H4 (cell line): ENCODE measurements at regions not wholly inside any gene's neighbourhood (a gene's known extent, or its start where the extent isn't known, plus 50 kb on each side); places are given as distances from the start of the nearest gene placed in this dataset.

Experiments
- DNase-seq: peaks from one replicate; pipeline ENCODE4 v3.0.0-alpha.2; 2015; ENCODE audit warnings: low spot score

DNA sequence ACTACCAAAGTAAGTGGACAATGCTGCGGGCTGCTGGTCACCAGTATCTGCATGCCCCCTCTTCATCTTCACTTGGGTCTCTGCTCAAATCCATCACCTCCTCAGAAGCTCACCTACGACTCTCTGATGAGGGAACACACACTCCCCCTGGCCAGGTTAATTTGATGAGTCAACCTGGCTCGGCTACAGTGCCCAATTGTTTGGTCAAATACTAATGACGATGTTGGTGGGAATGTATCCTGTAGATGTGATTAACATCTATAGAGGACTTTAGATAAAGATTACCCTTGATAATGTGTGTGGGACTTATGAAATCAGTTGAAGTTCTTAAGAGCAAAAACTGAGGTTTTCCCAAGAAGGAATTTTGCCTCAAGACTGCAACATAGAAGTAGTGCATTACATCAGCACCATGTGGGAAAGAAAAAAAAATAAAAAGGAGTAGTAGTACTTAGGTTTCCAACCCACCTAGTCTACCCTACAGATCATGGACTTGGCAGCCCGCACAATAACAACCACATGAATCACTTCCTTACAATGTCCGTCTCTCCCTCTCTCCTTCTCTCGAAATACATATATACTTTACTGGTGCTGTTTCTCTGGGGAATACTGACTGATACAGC, 467.3 kb downstream of the DNAH5 start:
- peak; percentile 91 for DNase-seq

DNA sequence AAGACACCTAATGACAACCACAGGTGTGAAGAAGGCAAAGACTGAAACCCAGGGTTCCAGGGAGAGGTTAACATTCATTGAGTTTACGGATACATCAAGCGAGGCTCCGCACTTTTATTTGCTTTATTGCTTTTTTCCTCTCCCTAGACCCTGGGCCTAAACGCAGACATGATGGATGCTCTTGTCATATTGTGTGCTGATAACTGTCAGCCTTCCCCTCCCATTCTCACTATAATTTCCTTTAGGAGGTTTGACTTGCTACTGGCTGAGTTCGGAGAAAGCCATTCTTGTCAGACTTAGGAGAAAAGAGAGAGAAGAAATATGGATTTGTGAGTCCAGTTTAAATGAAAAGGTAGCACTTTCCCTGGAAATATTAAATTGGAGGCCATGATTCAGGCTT, 471.6 kb downstream of the DNAH5 start:
- no peak for DNase-seq

DNA sequence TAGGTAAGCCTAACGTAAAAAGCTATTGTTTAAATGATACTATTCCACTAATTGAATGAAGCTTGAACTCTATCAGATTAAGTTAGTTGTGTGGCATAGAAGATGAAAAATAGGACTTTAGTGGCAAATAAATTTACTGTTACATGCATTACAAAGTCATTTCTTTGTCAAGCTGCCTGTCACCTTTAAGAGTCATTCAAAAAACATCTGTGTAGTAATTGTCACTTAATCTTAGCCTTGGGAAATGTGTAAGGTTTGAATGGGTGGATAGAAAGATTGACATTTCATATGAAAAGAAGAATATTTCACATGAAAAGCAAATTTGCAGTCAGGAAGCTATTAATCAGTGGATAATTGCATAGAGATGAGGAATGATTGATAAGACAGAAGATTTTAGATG, 473.5 kb downstream of the DNAH5 start:
- DNase-seq: no peak

DNA sequence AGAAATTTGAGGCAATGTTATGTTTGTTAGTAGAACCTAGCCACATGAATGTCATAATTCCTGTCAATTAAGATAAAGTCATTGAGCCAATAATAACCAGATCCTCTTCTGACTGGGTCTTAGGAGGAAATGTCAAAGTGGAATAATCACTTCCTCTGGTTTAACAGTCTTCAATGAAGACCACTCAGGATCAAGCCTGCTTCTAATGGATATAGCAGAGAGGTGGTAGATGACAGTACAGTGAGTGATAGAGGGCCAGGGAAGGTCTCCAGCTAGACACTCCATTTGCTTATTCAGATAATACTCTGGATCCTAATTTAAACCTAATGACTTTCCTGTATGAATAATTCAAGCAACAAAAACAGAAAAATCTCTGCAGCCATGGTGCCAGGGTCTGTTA, 474.2 kb downstream of the DNAH5 start:
- no peak for DNase-seq

DNA sequence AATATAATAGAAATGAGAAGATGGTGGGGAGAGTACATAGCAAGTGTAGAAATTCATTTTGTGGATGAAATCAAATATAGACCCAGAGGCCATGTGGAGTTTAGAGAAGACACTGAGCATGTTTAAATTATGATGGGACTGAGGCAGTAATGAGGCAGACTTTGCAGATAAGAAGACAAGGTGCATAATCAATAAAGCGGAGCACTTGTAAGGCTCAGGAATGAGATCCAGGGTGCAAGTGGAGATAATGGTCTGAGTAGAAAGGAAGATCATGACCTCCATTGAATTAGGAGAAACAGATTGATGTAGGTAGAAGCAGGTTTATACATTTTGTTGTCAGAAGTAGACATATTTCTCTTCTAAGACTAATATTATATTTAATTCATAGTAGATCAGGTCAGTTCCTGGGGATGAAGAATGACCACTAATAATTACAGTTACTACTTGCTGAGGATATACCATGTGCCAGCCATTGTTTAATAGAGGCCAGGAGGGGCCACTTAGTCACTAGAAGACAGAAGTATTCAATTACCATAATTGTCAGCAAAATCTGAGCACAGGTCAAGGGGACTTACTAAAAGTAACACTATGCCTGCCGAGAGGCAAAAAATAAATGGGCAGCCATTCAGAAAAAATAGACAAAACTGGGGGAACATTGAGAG, 479.8 kb downstream of the DNAH5 start:
- DNase-seq: no peak

DNA sequence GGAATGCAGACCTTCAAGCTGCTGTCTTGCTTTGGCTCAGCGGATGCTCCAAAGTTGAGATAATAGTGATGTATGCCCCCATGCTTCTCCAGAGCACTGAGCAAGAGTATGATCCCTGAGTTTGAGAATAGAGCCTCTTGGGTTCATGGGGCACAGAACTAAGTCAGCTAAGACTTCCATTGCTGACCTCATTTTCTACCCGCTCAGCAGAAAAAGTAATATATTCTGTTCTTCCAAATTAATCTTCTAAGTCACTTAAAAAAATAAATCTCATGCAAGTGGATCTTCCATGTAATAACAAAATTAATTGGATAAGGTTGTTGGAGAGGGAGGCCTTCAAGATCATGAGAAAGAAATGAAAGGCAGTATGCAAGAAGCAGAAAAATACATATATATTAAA, 483.9 kb downstream of the DNAH5 start:
- DNase-seq: no peak

DNA sequence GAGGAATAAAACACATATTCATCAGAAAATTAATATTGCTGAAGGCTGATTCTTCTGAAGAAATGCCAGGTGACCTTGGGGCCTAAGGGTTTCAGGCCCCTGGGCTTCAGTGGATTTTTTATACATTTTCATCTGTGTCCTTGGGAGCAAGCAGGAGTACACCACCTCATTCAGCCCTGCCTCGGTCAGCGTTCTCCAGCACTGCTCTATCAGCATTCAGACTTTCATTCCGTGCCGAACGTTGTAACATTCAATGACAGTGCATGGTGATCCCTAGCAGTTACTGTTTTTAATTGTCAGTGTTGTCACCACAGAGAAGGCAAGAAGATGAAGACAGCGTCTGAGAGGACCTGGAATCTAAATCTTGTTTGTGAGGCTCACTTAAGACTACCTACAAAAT, 490.4 kb downstream of the DNAH5 start:
- DNase-seq: no peak

DNA sequence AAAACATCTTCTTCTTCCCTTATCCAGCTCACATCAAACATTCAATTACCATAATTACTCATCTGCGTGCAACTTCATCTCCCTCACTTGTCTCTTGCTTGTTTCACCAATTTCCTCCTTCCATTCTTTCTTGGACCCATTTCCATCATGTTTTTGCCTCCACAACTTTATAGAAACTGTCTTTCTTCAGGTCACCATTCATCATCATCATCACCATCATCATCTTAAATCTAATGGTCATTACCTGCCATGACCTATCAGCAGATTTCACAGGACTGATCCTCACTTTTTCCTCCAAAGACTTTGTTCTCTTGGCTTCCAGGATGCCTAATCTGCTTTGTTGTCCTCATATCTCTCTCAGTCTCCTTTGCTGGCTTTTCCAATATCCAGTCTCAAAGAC, 495.6 kb downstream of the DNAH5 start:
- DNase-seq: no peak

DNA sequence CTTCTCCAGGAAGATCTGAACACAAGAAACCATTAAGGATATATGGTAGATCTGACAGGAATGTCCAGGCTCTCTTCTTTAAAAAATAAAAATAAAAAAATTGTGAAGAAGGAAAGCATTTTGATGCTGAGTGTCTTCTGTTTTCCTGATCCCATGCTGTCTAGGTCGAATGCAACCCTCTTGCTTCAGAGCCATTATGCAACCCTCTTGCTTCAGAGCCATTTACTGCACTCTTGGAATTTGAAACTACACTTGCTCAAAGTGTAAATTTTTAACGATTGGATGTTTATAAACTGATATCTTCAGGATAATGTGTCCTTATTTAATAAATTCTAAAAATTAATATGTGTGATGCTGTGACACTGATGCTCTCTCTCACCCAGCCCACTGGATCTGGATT, 505.1 kb downstream of the DNAH5 start:
- DNase-seq: no peak

DNA sequence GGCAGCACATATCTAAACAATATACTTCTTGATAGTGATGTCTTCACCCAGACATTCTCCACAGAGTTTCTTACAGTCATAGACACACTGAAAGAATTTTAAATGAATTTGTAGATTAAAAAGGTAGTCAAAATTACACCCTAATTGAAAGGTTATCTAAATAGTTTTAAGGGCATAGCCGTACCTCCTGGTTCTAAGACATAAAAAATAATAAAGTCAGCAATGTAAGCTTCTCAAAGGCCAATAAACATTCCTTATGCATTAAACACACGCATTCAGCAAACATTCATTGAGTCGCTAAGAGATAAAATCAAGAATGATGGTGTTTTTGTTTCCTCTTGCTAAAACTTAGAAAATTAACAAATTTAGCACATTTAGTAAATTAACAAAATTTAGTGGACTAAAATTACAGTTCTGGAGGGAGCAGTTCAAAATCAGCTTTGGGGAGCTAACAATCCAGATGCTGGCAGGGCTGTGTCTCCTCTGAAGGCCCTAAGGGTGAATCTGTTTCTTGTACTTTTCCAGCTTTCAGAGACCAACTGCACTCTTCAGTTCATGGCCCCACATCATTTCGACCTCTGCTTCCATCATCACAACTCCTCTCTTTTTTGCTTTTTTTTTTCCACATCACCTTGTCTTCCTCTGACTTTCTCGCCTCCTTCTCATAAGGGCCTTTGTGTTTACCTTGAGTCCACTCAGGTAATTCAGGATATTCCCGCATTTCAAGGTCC, 516.5 kb downstream of the DNAH5 start:
- no peak for DNase-seq

DNA sequence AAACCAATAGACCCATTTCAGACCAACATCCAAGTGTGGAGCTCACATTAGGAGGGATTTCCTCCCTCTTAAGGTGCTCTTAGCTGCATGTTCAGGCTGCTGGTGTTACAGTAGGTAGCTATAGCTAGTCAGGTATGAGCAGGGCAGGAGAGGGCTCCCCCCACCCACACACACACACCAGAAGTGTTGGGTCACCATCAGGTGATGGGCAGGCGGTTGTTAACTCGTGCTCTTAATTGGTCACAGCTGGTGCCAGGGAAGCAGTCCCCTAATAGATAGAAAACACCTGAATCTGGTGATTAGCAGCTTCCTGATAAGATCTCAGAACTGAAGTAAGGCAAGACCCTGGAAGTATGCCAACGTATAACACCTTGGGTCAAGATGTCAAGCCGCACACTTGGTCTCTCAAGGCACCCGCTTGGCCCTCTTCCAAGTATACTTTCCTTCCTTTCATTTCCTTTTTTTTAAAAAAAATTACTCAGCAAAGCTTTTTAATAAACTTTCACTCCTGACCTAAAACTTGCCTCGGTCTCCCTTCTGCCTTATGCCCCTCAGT, 532.4 kb downstream of the DNAH5 start:
- no peak for DNase-seq

DNA sequence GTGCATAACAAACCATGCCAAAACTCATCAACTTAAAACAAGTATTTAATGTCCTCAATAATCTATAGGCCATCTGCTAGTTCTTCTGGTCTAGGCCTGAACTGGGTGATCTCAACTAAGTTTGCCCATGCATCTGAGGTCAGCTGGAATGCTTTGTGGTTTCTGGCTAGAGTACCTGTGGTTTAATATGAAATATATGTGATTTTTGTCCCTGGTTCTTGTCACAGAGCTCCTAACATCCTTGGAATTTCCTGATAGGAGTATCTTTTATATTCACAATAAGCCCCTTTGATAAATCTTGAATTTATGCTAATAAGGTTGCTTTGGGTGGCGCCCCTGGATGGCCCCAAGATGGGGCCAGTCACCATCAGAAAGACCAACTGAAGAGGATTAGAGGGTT, 535.9 kb downstream of the DNAH5 start:
- DNase-seq: peak; percentile 40

DNA sequence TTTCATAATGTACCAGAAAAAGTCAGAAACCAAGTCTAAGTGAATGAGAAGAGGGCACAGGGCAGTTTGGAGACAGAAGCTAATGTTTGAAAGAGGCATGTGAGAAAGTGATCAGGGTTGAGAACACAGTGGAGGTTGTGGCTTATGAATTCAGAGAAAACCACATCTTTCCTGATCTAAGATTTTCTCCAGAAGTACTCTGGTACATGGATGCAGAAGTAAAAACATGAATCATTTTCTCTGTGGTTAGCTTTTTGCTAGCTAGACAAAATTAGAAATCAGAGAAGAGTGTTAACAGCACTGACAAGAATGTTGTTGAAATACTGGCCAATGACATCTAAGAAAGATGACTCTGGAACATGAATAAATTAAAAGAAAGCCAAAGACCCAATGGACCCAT, 541.1 kb downstream of the DNAH5 start:
- no peak for DNase-seq

DNA sequence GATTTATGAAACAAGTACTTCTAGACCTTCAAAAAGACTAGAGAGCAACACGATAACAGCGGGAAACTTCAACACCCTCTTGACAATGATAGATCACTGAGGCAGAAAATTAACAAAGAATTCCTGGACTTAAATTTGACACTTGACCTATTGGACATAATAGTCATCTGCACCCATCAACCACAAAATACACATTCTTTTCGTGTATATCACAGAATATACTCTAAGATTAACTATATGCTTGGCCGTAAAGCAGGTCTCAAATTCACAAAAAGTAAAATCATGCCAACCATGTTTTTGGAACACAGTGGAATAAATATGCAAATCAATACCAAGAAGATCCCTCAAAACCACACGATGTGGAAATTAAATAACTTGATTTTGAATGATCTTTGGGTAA, 559.4 kb downstream of the DNAH5 start:
- no peak for DNase-seq

DNA sequence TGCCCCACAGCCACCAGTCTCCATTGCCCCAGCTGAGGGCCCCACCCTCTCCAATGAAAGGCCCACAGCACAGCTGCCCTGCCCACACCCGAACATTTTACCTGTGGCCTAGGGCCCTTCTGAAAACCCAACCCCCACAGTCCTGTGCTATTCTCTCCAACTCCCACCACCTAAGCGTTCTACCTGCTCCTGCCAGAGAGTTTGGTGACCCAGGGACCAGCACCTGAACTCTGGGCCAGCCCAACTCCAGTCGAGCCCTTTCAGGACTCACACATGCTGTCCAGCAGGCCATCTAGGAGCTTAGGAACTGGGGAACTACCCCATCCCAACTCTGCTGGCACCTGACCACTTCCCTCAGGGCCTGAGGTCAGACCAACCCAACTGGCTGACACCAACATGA, 562.3 kb downstream of the DNAH5 start:
- no peak for DNase-seq

DNA sequence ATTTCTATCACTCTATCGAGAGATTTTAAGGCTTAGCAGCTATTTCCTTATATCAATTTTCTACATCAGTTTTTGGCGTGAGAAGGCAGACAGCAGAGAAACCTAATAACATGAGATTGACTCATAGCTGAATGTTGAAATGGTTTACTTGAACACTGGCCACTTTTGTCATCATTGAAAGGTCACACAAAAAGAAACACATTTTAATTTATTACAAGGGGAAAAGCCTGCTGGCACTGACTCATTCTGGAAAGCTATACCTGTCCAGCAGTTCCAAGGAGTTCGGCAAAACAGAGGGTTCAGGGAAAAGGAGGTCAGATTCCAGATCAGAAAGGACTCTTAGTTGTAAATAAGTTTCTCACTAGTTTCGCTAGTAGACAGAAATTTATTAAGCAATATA, 566.4 kb downstream of the DNAH5 start:
- DNase-seq: peak; percentile 59

DNA sequence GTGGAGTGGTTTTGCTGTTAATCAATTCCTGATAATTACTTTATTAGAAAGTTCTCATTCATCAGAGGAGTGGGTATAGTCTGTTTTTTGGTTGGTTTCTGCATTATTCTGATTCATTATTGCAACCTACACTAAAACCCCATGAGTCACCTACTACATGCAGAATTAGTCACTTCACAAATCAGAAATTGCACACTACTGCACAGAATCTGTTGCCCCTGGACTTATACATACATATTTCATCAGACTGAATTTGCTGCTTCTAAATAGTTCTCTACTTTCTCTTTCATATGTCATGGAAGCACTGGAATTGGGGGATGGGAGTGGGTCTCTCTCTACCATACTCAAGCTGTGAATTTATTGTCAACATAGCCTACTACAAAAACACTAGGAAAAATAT, 585.1 kb downstream of the DNAH5 start:
- DNase-seq: no peak

DNA sequence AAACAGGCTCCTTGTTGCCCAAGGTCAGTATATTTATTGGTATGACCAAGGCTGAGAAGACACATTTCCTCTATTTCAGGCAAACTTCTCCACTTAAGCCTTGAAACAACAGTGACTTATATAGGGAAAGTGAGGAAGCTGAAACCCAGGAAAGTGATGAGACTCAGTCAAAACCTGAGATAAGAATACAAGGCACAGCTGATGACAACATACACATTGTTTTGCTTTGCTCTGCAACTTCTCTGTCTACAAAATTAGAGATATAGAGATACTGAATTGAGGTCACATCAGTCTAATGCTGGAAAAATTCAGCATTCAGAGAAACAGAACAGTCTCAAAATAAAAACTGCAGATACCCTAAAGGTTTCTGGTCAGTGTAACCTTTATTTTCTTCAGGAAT, 586.1 kb downstream of the DNAH5 start:
- no peak for DNase-seq

DNA sequence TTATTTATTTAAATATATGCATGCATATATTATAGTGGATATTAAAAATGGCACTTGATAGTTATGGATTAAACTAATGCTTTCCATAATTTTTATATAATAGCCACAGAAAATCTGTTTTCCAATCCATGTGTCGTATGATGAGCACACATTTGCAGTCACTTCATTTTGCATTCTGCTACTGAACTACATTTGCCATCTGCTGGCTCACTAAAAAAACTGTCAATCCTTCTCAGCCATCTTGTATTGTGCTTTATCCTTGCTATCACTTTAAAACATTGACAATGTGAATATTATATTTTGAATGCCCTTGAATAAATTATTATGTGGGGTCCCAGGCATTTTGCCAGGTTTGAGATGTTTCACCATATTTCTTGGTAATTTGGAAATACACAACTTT, 586.6 kb downstream of the DNAH5 start:
- DNase-seq: no peak

DNA sequence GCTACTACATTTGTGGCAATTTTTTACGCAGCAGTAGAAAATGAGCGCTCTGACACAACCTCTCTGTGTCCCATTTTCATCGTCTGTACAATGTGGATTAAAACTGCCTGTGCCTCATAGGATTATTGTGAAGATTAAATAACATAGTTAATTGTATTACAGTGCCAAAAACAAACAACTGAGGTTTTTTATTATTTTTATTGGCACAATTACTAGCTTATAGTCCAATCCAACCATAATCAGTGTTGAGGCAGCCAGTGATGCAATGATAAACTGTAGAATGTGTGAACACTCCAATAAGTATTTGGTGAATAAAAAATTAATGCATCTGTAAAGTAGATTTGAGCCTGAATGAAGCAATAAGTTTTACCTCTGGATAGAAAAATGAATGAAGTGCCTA, 588.3 kb downstream of the DNAH5 start:
- no peak for DNase-seq

DNA sequence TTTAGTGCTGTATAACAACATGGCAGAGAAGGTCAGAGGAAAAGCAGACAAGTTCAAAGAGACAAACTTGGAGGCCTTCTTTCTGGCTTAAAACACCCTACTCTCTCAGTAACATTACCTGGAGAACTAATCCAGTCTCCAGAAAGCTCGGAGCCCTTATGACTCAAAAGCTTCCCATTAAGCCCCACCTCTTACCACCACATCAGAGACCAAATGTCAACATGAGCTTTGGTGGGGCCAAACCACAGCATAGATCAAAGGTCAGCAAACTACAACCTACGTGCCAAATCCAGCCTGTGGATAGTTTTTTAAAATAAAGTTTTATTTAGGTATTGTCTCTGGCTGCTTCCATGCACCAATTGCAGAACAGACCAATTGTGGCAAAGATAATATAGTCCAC, 589.9 kb downstream of the DNAH5 start:
- DNase-seq: peak; percentile 63

DNA sequence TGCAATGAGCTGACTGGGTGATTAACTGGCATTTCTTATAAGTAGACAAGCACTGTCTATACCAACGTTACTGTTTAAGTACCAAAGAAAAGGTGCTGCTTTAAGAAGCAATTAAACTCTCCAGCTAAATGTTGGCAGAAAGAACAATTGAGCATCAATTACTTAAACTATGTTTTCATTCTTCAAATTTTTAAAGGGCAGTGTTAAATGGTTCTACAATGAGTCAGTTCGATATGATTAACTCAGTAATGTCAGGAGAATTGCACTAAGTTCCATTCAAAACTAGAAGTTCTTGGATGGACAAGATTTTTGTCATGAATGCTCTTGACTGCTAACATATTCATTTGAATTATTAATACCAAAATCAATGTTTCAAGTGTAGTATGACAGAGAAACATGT, 593.7 kb downstream of the DNAH5 start:
- no peak for DNase-seq

DNA sequence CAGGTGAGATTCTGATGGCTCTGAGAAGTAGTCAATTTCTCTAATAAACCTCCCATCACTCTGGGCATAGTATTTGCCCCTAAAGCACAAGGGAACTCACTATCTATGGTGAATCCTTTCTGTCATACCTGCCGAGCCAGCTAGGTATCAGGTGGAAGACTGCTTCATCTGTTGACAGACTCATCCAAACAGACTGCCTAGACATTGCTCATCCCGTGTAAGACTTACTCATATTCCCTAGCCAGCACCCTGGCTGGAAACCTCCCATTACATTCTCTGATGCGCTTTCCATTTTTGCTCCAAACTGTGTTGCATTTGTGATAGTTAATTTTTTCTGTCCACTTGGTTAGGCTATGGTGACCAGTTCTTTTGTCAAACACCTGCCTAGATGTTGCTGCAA, 595.9 kb downstream of the DNAH5 start:
- no peak for DNase-seq
